RPMI7951 (cell line): ENCODE measurements at regions not wholly inside any gene's neighbourhood (a gene's known extent, or its start where the extent isn't known, plus 50 kb on each side); places are given as distances from the start of the nearest gene placed in this dataset.

Experiments used
- DNase-seq: peaks from one replicate; pipeline ENCODE4 v3.0.0-alpha.2; 2012; ENCODE audit warnings: low read depth

GRCh38 chr9:23160952-23161469 lies 665.0 kb downstream of the ELAVL2 start:
- DNase-seq: no peak

- no peak for DNase-seq
These were observed 663.3 kb downstream of the ELAVL2 start for GRCh38 chr9:23162789-23163188.

GRCh38 chr9:23171479-23171878 lies 654.6 kb downstream of the ELAVL2 start:
- DNase-seq: no peak

GRCh38 chr9:23172206-23172605 lies 653.8 kb downstream of the ELAVL2 start:
- no peak for DNase-seq

- no peak for DNase-seq
These were observed 652.9 kb downstream of the ELAVL2 start for GRCh38 chr9:23172979-23173637.

GRCh38 chr9:23194281-23194680 lies 631.8 kb downstream of the ELAVL2 start:
- DNase-seq: no peak

GRCh38 chr9:23215688-23216087 lies 610.4 kb downstream of the ELAVL2 start:
- no peak for DNase-seq

- DNase-seq: no peak
These were observed 606.6 kb downstream of the ELAVL2 start for GRCh38 chr9:23219471-23219870.

- no peak for DNase-seq
These were observed 605.9 kb downstream of the ELAVL2 start for GRCh38 chr9:23220171-23220570.

GRCh38 chr9:23220957-23221356 lies 605.1 kb downstream of the ELAVL2 start:
- no peak for DNase-seq

GRCh38 chr9:23229890-23230317 lies 596.1 kb downstream of the ELAVL2 start:
- DNase-seq: no peak

GRCh38 chr9:23232831-23233230 lies 593.2 kb downstream of the ELAVL2 start:
- no peak for DNase-seq

- DNase-seq: no peak
These were observed 582.5 kb downstream of the ELAVL2 start for GRCh38 chr9:23243523-23243922.

- DNase-seq: no peak
These were observed 581.0 kb downstream of the ELAVL2 start for GRCh38 chr9:23245067-23245466.

- no peak for DNase-seq
These were observed 571.4 kb downstream of the ELAVL2 start for GRCh38 chr9:23254404-23255184.

- DNase-seq: no peak
These were observed 570.7 kb downstream of the ELAVL2 start for GRCh38 chr9:23255346-23255745.

GRCh38 chr9:23258569-23258968 lies 567.5 kb downstream of the ELAVL2 start:
- peak; percentile 53 for DNase-seq

GRCh38 chr9:23278561-23278960 lies 547.5 kb downstream of the ELAVL2 start:
- DNase-seq: no peak

GRCh38 chr9:23287390-23287789 lies 538.6 kb downstream of the ELAVL2 start:
- DNase-seq: no peak

- no peak for DNase-seq
These were observed 537.5 kb downstream of the ELAVL2 start for GRCh38 chr9:23288545-23288944.

- no peak for DNase-seq
These were observed 535.1 kb downstream of the ELAVL2 start for GRCh38 chr9:23290973-23291372.

- DNase-seq: no peak
These were observed 523.8 kb downstream of the ELAVL2 start for GRCh38 chr9:23302281-23302680.

GRCh38 chr9:23306731-23307130 lies 519.3 kb downstream of the ELAVL2 start:
- no peak for DNase-seq
